Kasumi-1 (cell line): ENCODE measurements at regions not wholly inside any gene's neighbourhood (a gene's known extent, or its start where the extent isn't known, plus 50 kb on each side); places are given as distances from the start of the nearest gene placed in this dataset.
"Not testable (repeated sequence)": the region's sequence is repeated elsewhere in the genome, so short reads cannot be mapped to it uniquely, and the experiment has no call there.

ENCODE experiments used
- DNase-seq, 2 experiments: peaks; one replicate each; lab custom pipeline; 2025; lab: John Stamatoyannopoulos, UW

- no peak for DNase-seq
Measured at GRCh38 chr11:19627566-19627965, 85.1 kb upstream of the NAV2 start.

GRCh38 chr11:19625438-19625837 lies 87.2 kb upstream of the NAV2 start:
- no peak for DNase-seq

- DNase-seq: no peak
Measured at GRCh38 chr11:19617696-19618523, 94.7 kb upstream of the NAV2 start.

GRCh38 chr11:19615341-19616183 lies 97.1 kb upstream of the NAV2 start:
- no peak for DNase-seq

GRCh38 chr11:19614370-19614940 lies 98.2 kb upstream of the NAV2 start:
- no peak for DNase-seq

- not testable (repeated sequence) for DNase-seq
Measured at GRCh38 chr11:19612025-19612424, 100.6 kb upstream of the NAV2 start.

- DNase-seq: no peak
Measured at GRCh38 chr11:19607656-19608360, 104.8 kb upstream of the NAV2 start.

- DNase-seq: no peak
Measured at GRCh38 chr11:19606856-19607655, 105.6 kb upstream of the NAV2 start.

- DNase-seq: no peak
Measured at GRCh38 chr11:19605520-19606371, 106.9 kb upstream of the NAV2 start.

GRCh38 chr11:19604679-19605375 lies 107.8 kb upstream of the NAV2 start:
- DNase-seq: no peak

- no peak for DNase-seq
Measured at GRCh38 chr11:19603771-19604170, 108.9 kb upstream of the NAV2 start.

- no peak for DNase-seq
Measured at GRCh38 chr11:19602891-19603290, 109.7 kb upstream of the NAV2 start.

GRCh38 chr11:19602406-19602805 lies 110.2 kb upstream of the NAV2 start:
- no peak for DNase-seq

GRCh38 chr11:19601235-19601634 lies 111.4 kb upstream of the NAV2 start:
- no peak for DNase-seq

- DNase-seq: no peak
Measured at GRCh38 chr11:19599681-19600080, 113.0 kb upstream of the NAV2 start.

- DNase-seq: no peak
Measured at GRCh38 chr11:19598876-19599486, 113.7 kb upstream of the NAV2 start.

GRCh38 chr11:19598456-19598855 lies 114.2 kb upstream of the NAV2 start:
- no peak for DNase-seq

- no peak for DNase-seq
Measured at GRCh38 chr11:19597876-19598275, 114.8 kb upstream of the NAV2 start.

- no peak for DNase-seq
Measured at GRCh38 chr11:19597206-19597605, 115.4 kb upstream of the NAV2 start.
